ENCODE measurements at regions not wholly inside any gene's neighbourhood (a gene's known extent, or its start where the extent isn't known, plus 50 kb on each side); places are given as distances from the start of the nearest gene placed in this dataset.

- Histone ChIP-seq H3K9ac (ENCODE audit: control insufficient read depth, insufficient read depth, low read length) (no peak overlapping the region), H3K27me3 (replicated peaks in 1 of 2; ENCODE audit: control insufficient read depth in 2 of 2, insufficient read depth in 2 of 2, low read length in 1 of 2) (no peaks in the 10 kb centered on the region), H3K9me3 (replicated peaks; ENCODE audit: control insufficient read depth, insufficient read depth, low read length) (peaks cover 2% of the 10 kb centered on the region; the same call in 1 of the 3 replicates), H3K4me2 (ENCODE audit: control insufficient read depth, insufficient read depth) (no peak overlapping the region), H3K36me3 (ENCODE audit: control insufficient read depth in 2 of 2, insufficient read depth in 2 of 2, low read length in 1 of 2) (no peaks in the 10 kb centered on the region), H3K79me2 (ENCODE audit: control insufficient read depth, insufficient read depth, low read length) (no peaks in the 10 kb centered on the region), H3K4me3 (no peak overlapping the region), H3K4me1 (ENCODE audit: control insufficient read depth, insufficient read depth, low read length) (no peaks in the 10 kb centered on the region), H2AFZ (ENCODE audit: control insufficient read depth, low read depth, low read length) (no peak overlapping the region), H4K20me1 (ENCODE audit: control insufficient read depth, insufficient read depth) (no peaks in the 10 kb centered on the region), H3K27ac (ENCODE audit: control insufficient read depth, insufficient read depth) (no peak overlapping the region)
- FAIRE-seq (no peak), DNase-seq (ENCODE audit: low read depth, low spot score) (no peak), ATAC-seq (no peak)
- 43% methylated on average over 2 of the region's 2 CpGs for WGBS (ENCODE audit: insufficient coverage, insufficient replicate concordance, low lambda C conversion rate, missing lambda C conversion rate)
- intact Hi-C loops (cut with micrococcal nuclease; ENCODE audit: unreplicated experiment), result no loop called here
- ChIA-PET RAD21 (ENCODE audit: unreplicated experiment) (no interaction called here), CTCF (no interaction called here), POLR2A (no interaction called here), SMC1A (ENCODE audit: uncharacterized antibody, unreplicated experiment) (no interaction called here)
- BruUV-seq (replicated peaks), result no TSS peak
- in situ Hi-C loops (cut with MboI), result no loop called here
- no peak for TF ChIP-seq MYB (IDR thresholded peaks at IDR 0.05; ENCODE audit: borderline replicate concordance, low read depth, low read length)
- TF ChIP-seq SRF (IDR thresholded peaks at IDR 0.05; ENCODE audit: low read depth in 2 of 2, low read length in 2 of 2), result no peak
- no peak for TF ChIP-seq EZH2 (IDR thresholded peaks at IDR 0.05; ENCODE audit: borderline replicate concordance, control insufficient read depth, low read depth, low read length)
- no peak for TF ChIP-seq KLF5 (IDR thresholded peaks at IDR 0.05; ENCODE audit: partially characterized antibody)
- TF ChIP-seq RAD51 (IDR thresholded peaks at IDR 0.05), result no peak
- TF ChIP-seq GATAD2B (conservative IDR thresholded peaks at IDR 0.05; ENCODE audit: low read depth), result no peak
- TF ChIP-seq BMI1 (IDR thresholded peaks at IDR 0.05; ENCODE audit: borderline replicate concordance), result no peak
- TF ChIP-seq ESRRA (IDR thresholded peaks at IDR 0.05; ENCODE audit: low read length), result no peak
- no peak for TF ChIP-seq USF2 (IDR thresholded peaks at IDR 0.05; ENCODE audit: borderline replicate concordance, low read depth, low read length)
- TF ChIP-seq MLLT1 (IDR thresholded peaks at IDR 0.05), result no peak
- no peak for TF ChIP-seq SP1 (IDR thresholded peaks at IDR 0.05; ENCODE audit: low read depth, low read length)
- no peak for TF ChIP-seq HDGF (IDR thresholded peaks at IDR 0.05)
- no peak for TF ChIP-seq FOXK2 (IDR thresholded peaks at IDR 0.05)
- no peak for TF ChIP-seq LARP7 (IDR thresholded peaks at IDR 0.05)
- no peak for TF ChIP-seq HSF1 (IDR thresholded peaks at IDR 0.05; ENCODE audit: low read depth, low read length)
- TF ChIP-seq, protein P1, sequence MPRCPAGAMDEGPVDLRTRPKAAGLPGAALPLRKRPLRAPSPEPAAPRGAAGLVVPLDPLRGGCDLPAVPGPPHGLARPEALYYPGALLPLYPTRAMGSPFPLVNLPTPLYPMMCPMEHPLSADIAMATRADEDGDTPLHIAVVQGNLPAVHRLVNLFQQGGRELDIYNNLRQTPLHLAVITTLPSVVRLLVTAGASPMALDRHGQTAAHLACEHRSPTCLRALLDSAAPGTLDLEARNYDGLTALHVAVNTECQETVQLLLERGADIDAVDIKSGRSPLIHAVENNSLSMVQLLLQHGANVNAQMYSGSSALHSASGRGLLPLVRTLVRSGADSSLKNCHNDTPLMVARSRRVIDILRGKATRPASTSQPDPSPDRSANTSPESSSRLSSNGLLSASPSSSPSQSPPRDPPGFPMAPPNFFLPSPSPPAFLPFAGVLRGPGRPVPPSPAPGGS (IDR thresholded peaks at IDR 0.05; ENCODE audit: borderline replicate concordance, insufficient read depth, low read depth, low read length, poor library complexity, severe bottlenecking), result no peak
- no peak for TF ChIP-seq IKZF2 (IDR thresholded peaks at IDR 0.05)
- no peak for TF ChIP-seq KAT2A (conservative IDR thresholded peaks at IDR 0.05; ENCODE audit: control insufficient read depth, low read depth, low read length)
- TF ChIP-seq STAT1 (conservative IDR thresholded peaks at IDR 0.05), result no peak
These were observed 147.2 kb downstream of the TRIB2 start for GRCh38 chr2:12863937-12864336.
